C4-2B (cell line): ENCODE measurements at regions not wholly inside any gene's neighbourhood (a gene's known extent, or its start where the extent isn't known, plus 50 kb on each side); places are given as distances from the start of the nearest gene placed in this dataset.
"Not testable (repeated sequence)": the region's sequence is repeated elsewhere in the genome, so short reads cannot be mapped to it uniquely, and the experiment has no call there.

Experiments used
- H3K27ac ChIP-seq: fragments of 450-650 bp; 2 replicates; pipeline ENCODE4 v1.5.1; 2017
- ZFX ChIP-seq: fragments of 450-650 bp; IDR thresholded peaks from 2 replicates; pipeline ENCODE4 v1.6.1; 2017
- TF ChIP-seq, protein P1 (sequence below): fragments of 450-650 bp; conservative IDR thresholded peaks from 2 replicates; pipeline ENCODE4 v1.5.1; 2017; ENCODE audit warnings: mild to moderate bottlenecking

GRCh38 chrX:114006664-114007063, 577.2 kb upstream of the HTR2C start:
- no peak for TF ChIP-seq ZFX
- TF ChIP-seq, protein P1, sequence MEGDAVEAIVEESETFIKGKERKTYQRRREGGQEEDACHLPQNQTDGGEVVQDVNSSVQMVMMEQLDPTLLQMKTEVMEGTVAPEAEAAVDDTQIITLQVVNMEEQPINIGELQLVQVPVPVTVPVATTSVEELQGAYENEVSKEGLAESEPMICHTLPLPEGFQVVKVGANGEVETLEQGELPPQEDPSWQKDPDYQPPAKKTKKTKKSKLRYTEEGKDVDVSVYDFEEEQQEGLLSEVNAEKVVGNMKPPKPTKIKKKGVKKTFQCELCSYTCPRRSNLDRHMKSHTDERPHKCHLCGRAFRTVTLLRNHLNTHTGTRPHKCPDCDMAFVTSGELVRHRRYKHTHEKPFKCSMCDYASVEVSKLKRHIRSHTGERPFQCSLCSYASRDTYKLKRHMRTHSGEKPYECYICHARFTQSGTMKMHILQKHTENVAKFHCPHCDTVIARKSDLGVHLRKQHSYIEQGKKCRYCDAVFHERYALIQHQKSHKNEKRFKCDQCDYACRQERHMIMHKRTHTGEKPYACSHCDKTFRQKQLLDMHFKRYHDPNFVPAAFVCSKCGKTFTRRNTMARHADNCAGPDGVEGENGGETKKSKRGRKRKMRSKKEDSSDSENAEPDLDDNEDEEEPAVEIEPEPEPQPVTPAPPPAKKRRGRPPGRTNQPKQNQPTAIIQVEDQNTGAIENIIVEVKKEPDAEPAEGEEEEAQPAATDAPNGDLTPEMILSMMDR: no peak
- no peak overlapping the region for H3K27ac ChIP-seq

DNA sequence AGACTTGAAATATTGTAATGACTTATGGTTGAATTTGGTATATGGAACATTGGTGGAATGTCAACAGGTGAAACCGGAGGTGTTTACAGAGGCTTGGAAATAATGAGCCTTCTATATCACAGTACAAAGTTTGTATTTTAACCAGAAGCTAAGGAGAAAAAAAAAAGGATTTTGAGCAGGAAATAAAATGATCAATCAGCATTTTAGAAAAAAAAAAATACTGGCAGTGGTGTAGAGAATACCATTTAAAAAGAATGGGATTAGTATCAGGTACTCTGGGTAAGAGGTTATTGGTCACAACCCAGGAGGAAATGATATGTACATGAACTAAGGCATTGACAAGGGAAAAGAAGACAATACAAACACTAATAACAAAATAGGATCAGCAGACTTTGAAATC, 587.1 kb upstream of the HTR2C start:
- no peak overlapping the region for H3K27ac ChIP-seq
- no peak for TF ChIP-seq ZFX
- TF ChIP-seq, protein P1: no peak

DNA sequence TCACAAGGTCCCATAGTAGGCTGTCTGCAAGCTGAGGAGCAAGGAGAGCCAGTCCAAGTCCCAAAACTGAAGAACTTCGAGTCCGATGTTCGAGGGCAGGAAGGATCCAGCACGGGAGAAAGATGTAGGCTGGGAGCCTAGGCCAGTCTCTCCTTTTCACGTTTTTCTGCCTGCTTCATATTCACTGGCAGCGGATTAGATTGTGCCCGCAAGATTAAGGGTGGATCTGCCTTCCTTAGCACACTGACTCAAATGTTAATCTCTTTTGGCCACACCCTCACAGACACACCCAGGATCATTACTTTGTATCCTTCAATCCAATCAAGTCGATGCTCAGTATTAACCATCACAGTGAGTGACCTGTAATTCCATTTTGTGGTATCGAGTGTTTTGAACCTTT, 592.2 kb upstream of the HTR2C start:
- H3K27ac ChIP-seq: not testable (repeated sequence)

GRCh38 chrX:113990669-113991068, 593.2 kb upstream of the HTR2C start:
- H3K27ac ChIP-seq: not testable (repeated sequence)

DNA sequence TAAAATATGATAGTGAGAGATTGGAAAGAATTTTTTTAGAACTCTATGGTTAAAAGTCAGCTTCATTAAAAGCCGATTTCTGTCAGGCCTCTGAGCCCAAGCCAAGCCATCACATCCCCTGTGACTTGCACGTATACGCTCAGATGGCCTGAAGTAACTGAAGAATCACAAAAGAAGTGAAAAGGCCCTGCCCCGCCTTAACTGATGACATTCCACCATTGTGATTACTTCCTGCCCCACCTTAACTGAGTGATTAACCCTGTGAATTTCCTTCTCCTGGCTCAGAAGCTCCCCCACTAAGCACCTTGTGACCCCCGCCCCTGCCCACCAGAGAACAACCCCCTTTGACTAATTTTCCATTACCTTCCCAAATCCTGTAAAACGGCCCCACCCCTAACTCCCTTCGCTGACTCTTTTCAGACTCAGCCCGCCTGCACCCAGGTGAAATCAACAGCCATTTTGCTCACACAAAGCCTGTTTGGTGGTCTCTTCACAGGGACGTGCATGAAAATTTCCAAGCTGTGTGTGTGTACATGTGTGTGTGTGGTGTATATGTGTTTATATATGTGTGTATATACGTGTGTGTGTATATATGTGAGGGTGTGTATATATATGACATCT, 595.5 kb upstream of the HTR2C start:
- H3K27ac ChIP-seq: not testable (repeated sequence)

GRCh38 chrX:113986427-113986826, 597.5 kb upstream of the HTR2C start:
- TF ChIP-seq ZFX: no peak
- TF ChIP-seq, protein P1: no peak
- no peak overlapping the region for H3K27ac ChIP-seq

DNA sequence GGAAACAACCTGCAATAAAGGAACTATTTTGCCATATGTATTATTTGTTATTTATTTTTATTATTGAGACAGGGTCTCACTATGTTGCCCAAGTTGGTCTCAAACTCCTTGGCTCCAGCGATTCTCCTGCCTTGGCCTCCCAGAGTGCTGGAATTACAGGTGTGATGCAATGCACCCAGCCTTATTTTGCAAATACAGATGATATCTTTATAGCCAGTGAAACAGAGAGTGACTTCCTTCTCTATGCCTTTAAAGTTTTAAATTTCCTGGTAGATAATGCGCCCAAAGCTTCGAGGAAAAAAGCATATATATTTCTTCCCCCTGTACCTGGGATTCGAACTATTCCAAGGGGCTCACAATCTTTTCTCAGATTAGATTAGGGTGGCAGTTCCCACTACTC, 601.1 kb upstream of the HTR2C start:
- no peak for TF ChIP-seq ZFX
- TF ChIP-seq, protein P1: no peak
- no peak overlapping the region for H3K27ac ChIP-seq

DNA sequence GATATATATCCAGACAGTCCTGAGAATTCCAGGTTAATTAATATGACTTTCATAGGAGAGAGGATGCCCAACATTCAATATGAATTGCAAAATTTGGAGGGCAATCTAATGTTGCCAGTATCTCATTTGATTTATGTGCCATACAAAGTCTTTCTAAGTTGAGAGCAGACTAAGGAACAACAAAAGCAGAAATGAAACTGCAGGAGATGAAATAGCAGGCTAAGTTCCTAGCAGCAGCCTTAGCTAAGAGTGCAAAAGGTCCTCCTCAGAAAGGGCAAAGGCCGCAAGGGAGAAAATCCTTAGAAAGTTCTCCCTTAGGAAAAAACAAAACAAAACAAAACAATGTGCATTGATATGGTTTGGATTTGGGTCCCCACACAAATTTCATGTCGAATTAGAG, 602.9 kb upstream of the HTR2C start:
- no peak overlapping the region for H3K27ac ChIP-seq
- TF ChIP-seq, protein P1: no peak
- no peak for TF ChIP-seq ZFX

- no peak overlapping the region for H3K27ac ChIP-seq
- TF ChIP-seq ZFX: no peak
- TF ChIP-seq, protein P1: no peak
Measured at GRCh38 chrX:113977887-113978286, 606.0 kb upstream of the HTR2C start.
